NCI-H1105 treated with DMSO at 0.1 percent for 48 hours (cell line): ENCODE measurements at regions not wholly inside any gene's neighbourhood (a gene's known extent, or its start where the extent isn't known, plus 50 kb on each side); places are given as distances from the start of the nearest gene placed in this dataset.
A peak's percentile ranks its signal among the peaks of the same experiment; 100 is the strongest.
"Not testable (repeated sequence)": the region's sequence is repeated elsewhere in the genome, so short reads cannot be mapped to it uniquely, and the experiment has no call there.

Experiments used
- DNase-seq: peaks from one replicate; lab custom pipeline; 2025; lab: John Stamatoyannopoulos, UW

GRCh38 chr4:92234393-92235176 lies 69.2 kb upstream of the GRID2 start:
- peak; percentile 2 for DNase-seq

- no peak for DNase-seq
Measured at GRCh38 chr4:92235731-92236130, 68.0 kb upstream of the GRID2 start.

GRCh38 chr4:92236877-92237276 lies 66.9 kb upstream of the GRID2 start:
- no peak for DNase-seq

GRCh38 chr4:92237559-92237958 lies 66.2 kb upstream of the GRID2 start:
- no peak for DNase-seq

GRCh38 chr4:92241094-92241493 lies 62.7 kb upstream of the GRID2 start:
- no peak for DNase-seq

GRCh38 chr4:92246384-92246783 lies 57.4 kb upstream of the GRID2 start:
- no peak for DNase-seq

- DNase-seq = no peak
Measured at GRCh38 chr4:92249541-92249940, 54.2 kb upstream of the GRID2 start.

- no peak for DNase-seq
Measured at GRCh38 chr4:92251711-92252110, 52.1 kb upstream of the GRID2 start.

GRCh38 chr4:92252358-92252757 lies 51.4 kb upstream of the GRID2 start:
- not testable (repeated sequence) for DNase-seq

GRCh38 chr4:92252846-92253245 lies 50.9 kb upstream of the GRID2 start:
- DNase-seq = no peak

GRCh38 chr4:92253550-92253949 lies 50.2 kb upstream of the GRID2 start:
- DNase-seq = no peak
